IMR-90 (cell line): ENCODE measurements at regions not wholly inside any gene's neighbourhood (a gene's known extent, or its start where the extent isn't known, plus 50 kb on each side); places are given as distances from the start of the nearest gene placed in this dataset.

Experiments used
- ATAC-seq: fragments of 200-7000 bp; cut with Tn5 transposase; 2 replicates; pipeline ENCODE4 v1.9.1; 2020; ENCODE audit warnings: low read depth, mild to moderate bottlenecking, moderate library complexity
- BruUV-seq: library from RNA; stranded (reverse); fragments of 400-500 nt; replicated peaks from 2 replicates; lab custom pipeline; 2021; lab: Mats Ljungman, UMichigan
- CTCF ChIA-PET: fragments of 300-600 bp; formaldehyde crosslinking; extraction: SDS; loops from one replicate; lab custom pipeline; 2021; ENCODE audit warnings: antibody characterized with exemption; lab: Yijun Ruan, JAX
- POLR2A ChIA-PET: fragments of 300-600 bp; sonication (Branson Sonifier 250); formaldehyde crosslinking; loops from one replicate; lab custom pipeline; 2022; ENCODE audit warnings: antibody characterized with exemption; ENCODE audit not compliant: unreplicated experiment; lab: Charles Lee
- DNase-seq: peaks from one replicate; pipeline ENCODE4 v3.0.0; 2013
- H2AFZ ChIP-seq: replicated peaks from 2 replicates; pipeline ENCODE3; 2013; ENCODE audit warnings: low read length, mild to moderate bottlenecking; ENCODE audit not compliant: poor library complexity
- H2AK5ac ChIP-seq: 2 replicates; pipeline ENCODE4 v1.6.1; 2013; ENCODE audit warnings: low read depth, low read length, inconsistent platforms
- H2AK9ac ChIP-seq: replicated peaks from 2 replicates; pipeline ENCODE3; 2013; ENCODE audit warnings: mild to moderate bottlenecking, low read depth, low read length, moderate library complexity; ENCODE audit not compliant: poor library complexity
- H2BK120ac ChIP-seq: 2 replicates; pipeline ENCODE4 v1.6.1; 2013; ENCODE audit warnings: low read depth, low read length, inconsistent platforms
- H2BK15ac ChIP-seq: 3 replicates; pipeline ENCODE4 v1.6.1; 2013; ENCODE audit warnings: low read depth, low read length, inconsistent platforms
- H2BK20ac ChIP-seq: 2 replicates; pipeline ENCODE4 v1.6.1; 2013; ENCODE audit warnings: low read depth, mild to moderate bottlenecking, inconsistent platforms, low read length, moderate library complexity
- H2BK5ac ChIP-seq: 2 replicates; pipeline ENCODE4 v1.6.1; 2013; ENCODE audit warnings: mild to moderate bottlenecking, low read depth, low read length, inconsistent platforms; ENCODE audit not compliant: poor library complexity, severe bottlenecking
- H3K14ac ChIP-seq: replicated peaks from 2 replicates; pipeline ENCODE4 v1.6.1; 2013; ENCODE audit warnings: low read depth, low read length, inconsistent platforms
- H3K18ac ChIP-seq: 2 replicates; pipeline ENCODE4 v1.6.1; 2013; ENCODE audit warnings: low read depth, low read length, control low read depth
- H3K23ac ChIP-seq: 2 replicates; pipeline ENCODE4 v1.6.1; 2013; ENCODE audit warnings: low read depth, low read length, inconsistent platforms
- H3K27ac ChIP-seq: 2 replicates; pipeline ENCODE4 v1.5.1; 2013; ENCODE audit warnings: mild to moderate bottlenecking, control low read depth, low read length; ENCODE audit not compliant: insufficient read depth
- H3K27me3 ChIP-seq: 2 replicates; pipeline ENCODE4 v1.6.1; 2013; ENCODE audit warnings: low read length; ENCODE audit not compliant: control insufficient read depth, insufficient read depth
- H3K36me3 ChIP-seq: 2 replicates; pipeline ENCODE4 v1.6.1; 2013; ENCODE audit warnings: low read length, mixed read lengths; ENCODE audit not compliant: control insufficient read depth, insufficient read depth
- H3K4ac ChIP-seq: 2 replicates; pipeline ENCODE4 v1.6.1; 2013; ENCODE audit warnings: low read depth, low read length, inconsistent platforms
- H3K4me1 ChIP-seq: 2 replicates; pipeline ENCODE4 v1.6.1; 2013; ENCODE audit warnings: low read length, mixed read lengths; ENCODE audit not compliant: control insufficient read depth, insufficient read depth
- H3K4me2 ChIP-seq: 2 replicates; pipeline ENCODE4 v1.6.1; 2013; ENCODE audit warnings: low read depth, mild to moderate bottlenecking, control low read depth, low read length, moderate library complexity
- H3K4me3 ChIP-seq: 2 replicates; pipeline ENCODE4 v1.5.1; 2013; ENCODE audit warnings: low read depth, mild to moderate bottlenecking, control low read depth, low read length, moderate library complexity; ENCODE audit not compliant: insufficient read depth
- H3K56ac ChIP-seq: 2 replicates; pipeline ENCODE4 v1.6.1; 2013; ENCODE audit warnings: low read length, inconsistent platforms; ENCODE audit not compliant: insufficient read depth; ENCODE audit errors: extremely low read depth
- H3K79me1 ChIP-seq, 2 experiments: 2 replicates each; pipeline ENCODE4 v1.6.1; 2013; ENCODE audit warnings: low read length in 2 of 2, inconsistent platforms in 1 of 2, low read depth in 1 of 2
- H3K9ac ChIP-seq: 2 replicates; pipeline ENCODE4 v1.6.1; 2013; ENCODE audit warnings: low read depth, low read length, control low read depth
- H3K9me1 ChIP-seq: 2 replicates; pipeline ENCODE4 v1.6.1; 2013; ENCODE audit warnings: low read length, inconsistent platforms; ENCODE audit not compliant: insufficient read depth
- H3K9me3 ChIP-seq: 2 replicates; pipeline ENCODE4 v1.6.1; 2013; ENCODE audit warnings: low read length; ENCODE audit not compliant: control insufficient read depth, insufficient read depth
- H4K20me1 ChIP-seq: 2 replicates; pipeline ENCODE4 v1.6.1; 2013; ENCODE audit warnings: low read length, inconsistent platforms; ENCODE audit not compliant: insufficient read depth
- H4K5ac ChIP-seq: 2 replicates; pipeline ENCODE4 v1.6.1; 2013; ENCODE audit warnings: mild to moderate bottlenecking, low read depth, low read length, control low read depth
- H4K8ac ChIP-seq, 2 experiments: 2 replicates each; pipeline ENCODE4 v1.6.1; 2013; ENCODE audit warnings: low read depth in 2 of 2, low read length in 2 of 2, control low read depth in 1 of 2, inconsistent platforms in 1 of 2
- H4K91ac ChIP-seq: 2 replicates; pipeline ENCODE4 v1.6.1; 2013; ENCODE audit warnings: low read depth, low read length, inconsistent platforms; ENCODE audit not compliant: insufficient read depth
- CEBPB ChIP-seq: IDR thresholded peaks from 2 replicates; pipeline ENCODE4 v1.6.1; 2012; ENCODE audit warnings: low read depth, low read length, improper control_type of control experiment
- MAZ ChIP-seq: IDR thresholded peaks from 2 replicates; pipeline ENCODE4 v1.6.1; 2012; ENCODE audit warnings: low read depth, mild to moderate bottlenecking, low read length, improper control_type of control experiment, moderate library complexity, borderline replicate concordance
- NFE2L2 ChIP-seq: fragments of 150-350 bp; IDR thresholded peaks from 2 replicates; pipeline ENCODE4 v1.6.1; 2016; ENCODE audit warnings: low read depth, mild to moderate bottlenecking, low read length
- RCOR1 ChIP-seq: IDR thresholded peaks from 2 replicates; pipeline ENCODE4 v1.6.1; 2012; ENCODE audit warnings: mild to moderate bottlenecking, low read length, improper control_type of control experiment; ENCODE audit not compliant: insufficient replicate concordance
- WGBS, 2 experiments: methylation state at CpG; one replicate each; pipeline versions ENCODE4 v1.1.5 to v1.1.7; 2013; ENCODE audit warnings: missing lambda C conversion rate in 2 of 2; ENCODE audit not compliant: insufficient read length in 1 of 2; ENCODE audit errors: extremely low coverage in 2 of 2; 5-methylcytosine and 5-hydroxymethylcytosine counted together
- dilution Hi-C: fragments of 300-500 bp; cut with HindIII; formaldehyde crosslinking; loops from one replicate; pipeline ENCODE4 v1.14.3; 2018; ENCODE audit warnings: low sequenced_read_pairs; ENCODE audit not compliant: unreplicated experiment
- in situ Hi-C: fragments of 300-500 bp; cut with MboI; formaldehyde crosslinking; loops from 3 replicates; pipeline ENCODE4 v1.14.3; 2019; ENCODE audit warnings: low sequenced_read_pairs, inconsistent platforms, mixed read lengths
- intact Hi-C: fragments of 100-400 bp; cut with micrococcal nuclease; formaldehyde crosslinking; loops from 2 replicates; pipeline ENCODE4 v1.10.0; 2022
- TF ChIP-seq, protein P1 (sequence below): conservative IDR thresholded peaks from 2 replicates; pipeline ENCODE4 v1.5.1; 2012; ENCODE audit warnings: mild to moderate bottlenecking, low read depth, low read length, improper control_type of control experiment
- TF ChIP-seq, protein P2 (sequence below): fragments of 150-350 bp; IDR thresholded peaks from 2 replicates; pipeline ENCODE4 v1.6.1; 2017; ENCODE audit warnings: mild to moderate bottlenecking, antibody characterized with exemption, low read length, low read depth

DNA sequence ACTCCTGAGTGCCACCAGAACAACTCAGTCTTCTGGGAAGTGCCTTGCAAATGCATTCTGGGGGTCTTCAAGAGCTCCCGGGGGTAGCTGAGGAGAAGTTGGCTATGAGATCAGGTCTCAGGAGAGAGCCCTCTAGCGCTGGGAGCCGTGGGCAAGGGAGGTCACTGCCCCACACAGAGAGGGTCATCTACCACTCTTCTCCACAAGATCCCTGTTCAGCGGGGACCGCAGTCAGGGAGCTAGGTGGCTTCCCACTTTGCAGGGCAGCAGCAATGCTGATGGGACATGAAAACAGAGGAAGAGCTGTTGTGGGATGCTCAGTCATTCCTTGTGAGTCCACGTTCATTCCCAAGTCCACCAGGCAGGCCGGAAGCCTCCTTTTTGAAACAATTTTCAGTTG lies 66.6 kb downstream of the ACKR3 start:
- Histone ChIP-seq H2BK15ac (no peak overlapping the region), H2BK20ac (no peak overlapping the region), H2BK5ac (no peak overlapping the region), H3K4ac (no peak overlapping the region), H3K14ac (no peak overlapping the region), H3K4me1 (no peaks in the 10 kb centered on the region; the same call in 1 of the 2 replicates), H3K18ac (no peak overlapping the region; the same call in 1 of the 2 replicates), H2AK9ac (no peak overlapping the region), H3K27me3 (peaks cover 6% of the 10 kb centered on the region), H3K9me3 (peaks cover 10% of the 10 kb centered on the region; the same call in 1 of the 2 replicates), H3K27ac (no peak overlapping the region), H2BK120ac (no peak overlapping the region), H3K23ac (no peak overlapping the region), H4K5ac (no peak overlapping the region), H2AFZ (no peak overlapping the region), H3K79me1 (no peaks in the 10 kb centered on the region), H3K36me3 (no peaks in the 10 kb centered on the region), H3K9me1 (no peaks in the 10 kb centered on the region), H4K8ac (no peak overlapping the region), H4K20me1 (no peaks in the 10 kb centered on the region), H3K9ac (no peak overlapping the region), H4K91ac (no peak overlapping the region), H3K4me2 (no peak overlapping the region), H3K4me3 (no peak overlapping the region), H3K56ac (no peak overlapping the region), H2AK5ac (no peak overlapping the region)
- WGBS, 2 experiments = 80% methylated on average over 3 of the region's 7 CpGs; no CpG with 5 or more reads in 1 of the 2 experiments
- TF ChIP-seq MAZ (no peak), NFE2L2 (no peak), CEBPB (no peak), RCOR1 (no peak)
- TF ChIP-seq, protein P1, sequence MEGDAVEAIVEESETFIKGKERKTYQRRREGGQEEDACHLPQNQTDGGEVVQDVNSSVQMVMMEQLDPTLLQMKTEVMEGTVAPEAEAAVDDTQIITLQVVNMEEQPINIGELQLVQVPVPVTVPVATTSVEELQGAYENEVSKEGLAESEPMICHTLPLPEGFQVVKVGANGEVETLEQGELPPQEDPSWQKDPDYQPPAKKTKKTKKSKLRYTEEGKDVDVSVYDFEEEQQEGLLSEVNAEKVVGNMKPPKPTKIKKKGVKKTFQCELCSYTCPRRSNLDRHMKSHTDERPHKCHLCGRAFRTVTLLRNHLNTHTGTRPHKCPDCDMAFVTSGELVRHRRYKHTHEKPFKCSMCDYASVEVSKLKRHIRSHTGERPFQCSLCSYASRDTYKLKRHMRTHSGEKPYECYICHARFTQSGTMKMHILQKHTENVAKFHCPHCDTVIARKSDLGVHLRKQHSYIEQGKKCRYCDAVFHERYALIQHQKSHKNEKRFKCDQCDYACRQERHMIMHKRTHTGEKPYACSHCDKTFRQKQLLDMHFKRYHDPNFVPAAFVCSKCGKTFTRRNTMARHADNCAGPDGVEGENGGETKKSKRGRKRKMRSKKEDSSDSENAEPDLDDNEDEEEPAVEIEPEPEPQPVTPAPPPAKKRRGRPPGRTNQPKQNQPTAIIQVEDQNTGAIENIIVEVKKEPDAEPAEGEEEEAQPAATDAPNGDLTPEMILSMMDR = no peak
- TF ChIP-seq, protein P2, sequence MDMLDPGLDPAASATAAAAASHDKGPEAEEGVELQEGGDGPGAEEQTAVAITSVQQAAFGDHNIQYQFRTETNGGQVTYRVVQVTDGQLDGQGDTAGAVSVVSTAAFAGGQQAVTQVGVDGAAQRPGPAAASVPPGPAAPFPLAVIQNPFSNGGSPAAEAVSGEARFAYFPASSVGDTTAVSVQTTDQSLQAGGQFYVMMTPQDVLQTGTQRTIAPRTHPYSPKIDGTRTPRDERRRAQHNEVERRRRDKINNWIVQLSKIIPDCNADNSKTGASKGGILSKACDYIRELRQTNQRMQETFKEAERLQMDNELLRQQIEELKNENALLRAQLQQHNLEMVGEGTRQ = no peak
- ChIA-PET CTCF (no interaction called here), POLR2A (no interaction called here)
- no TSS peak for BruUV-seq
- dilution Hi-C loops (no loop called here), in situ Hi-C loops (no loop called here), intact Hi-C loops (no loop called here)
- ATAC-seq (no peak), DNase-seq (no peak)
